IPS DF 19.7 (cell line): ENCODE measurements at regions not wholly inside any gene's neighbourhood (a gene's known extent, or its start where the extent isn't known, plus 50 kb on each side); places are given as distances from the start of the nearest gene placed in this dataset.

ENCODE experiments used
- DNase-seq: peaks from one replicate; pipeline ENCODE4 v3.0.0-alpha.2; 2013; ENCODE audit warnings: low read depth, low spot score

DNA sequence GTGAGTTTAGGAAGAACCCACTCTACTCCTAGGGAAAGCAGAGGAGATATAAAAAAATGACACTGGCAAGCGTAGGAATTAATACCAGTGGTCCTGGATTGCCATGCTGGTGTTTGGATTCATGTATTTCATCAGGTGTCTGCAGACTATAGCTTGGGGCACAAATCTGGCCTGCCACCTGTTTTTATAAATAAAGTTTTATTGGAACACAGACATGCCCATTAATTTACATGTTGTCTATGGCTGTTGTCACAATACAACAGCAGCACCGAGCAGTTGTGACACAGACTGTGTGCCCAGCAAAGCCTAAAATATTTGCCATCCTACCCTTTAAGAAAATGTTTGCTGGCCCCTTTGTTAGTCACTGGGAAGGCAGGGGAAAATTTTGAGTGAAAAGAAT lies 553.2 kb downstream of the VRK1 start:
- no peak for DNase-seq

GRCh38 chr14:97350894-97351731 lies 553.9 kb downstream of the VRK1 start:
- no peak for DNase-seq

DNA sequence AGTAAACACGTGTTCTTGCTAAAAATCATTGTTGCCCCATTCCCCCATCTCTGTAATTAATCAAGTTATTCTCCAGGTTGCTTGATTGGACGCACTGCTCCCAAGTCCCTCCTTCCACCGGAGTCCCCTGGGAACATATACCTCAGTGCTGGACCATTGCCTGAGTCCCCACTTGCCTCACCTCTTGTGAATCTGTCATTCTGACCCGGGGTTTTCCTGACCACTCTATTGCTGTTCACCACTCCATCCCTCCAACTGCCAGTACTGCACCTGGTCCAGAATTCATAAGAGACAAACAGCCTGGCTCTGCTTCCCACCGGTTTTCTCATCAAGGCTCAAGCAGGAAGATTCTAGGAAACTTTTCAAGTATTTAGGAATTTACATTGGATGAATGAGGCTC lies 555.9 kb downstream of the VRK1 start:
- no peak for DNase-seq

- DNase-seq = no peak
These were observed 557.0 kb downstream of the VRK1 start for GRCh38 chr14:97354119-97354722.

DNA sequence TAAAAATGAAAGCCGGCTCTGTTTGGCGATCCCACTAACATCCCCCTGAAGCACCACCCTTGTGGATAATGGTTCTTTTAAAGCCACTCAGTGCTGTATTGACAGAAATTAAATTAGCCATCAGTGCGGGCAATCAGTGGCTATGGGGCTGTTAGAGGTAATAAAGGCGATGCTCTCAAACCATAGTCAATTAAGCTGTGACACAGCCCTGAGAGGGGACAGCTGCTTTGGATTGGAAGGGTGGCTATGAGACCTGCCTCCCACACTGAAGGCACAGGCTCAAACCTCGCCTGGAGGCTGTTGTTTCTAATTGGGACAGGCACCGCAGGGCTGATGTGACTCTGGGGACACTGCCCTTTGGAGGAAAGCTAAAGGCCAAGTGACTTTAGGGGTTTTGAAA lies 562.2 kb downstream of the VRK1 start:
- no peak for DNase-seq

DNA sequence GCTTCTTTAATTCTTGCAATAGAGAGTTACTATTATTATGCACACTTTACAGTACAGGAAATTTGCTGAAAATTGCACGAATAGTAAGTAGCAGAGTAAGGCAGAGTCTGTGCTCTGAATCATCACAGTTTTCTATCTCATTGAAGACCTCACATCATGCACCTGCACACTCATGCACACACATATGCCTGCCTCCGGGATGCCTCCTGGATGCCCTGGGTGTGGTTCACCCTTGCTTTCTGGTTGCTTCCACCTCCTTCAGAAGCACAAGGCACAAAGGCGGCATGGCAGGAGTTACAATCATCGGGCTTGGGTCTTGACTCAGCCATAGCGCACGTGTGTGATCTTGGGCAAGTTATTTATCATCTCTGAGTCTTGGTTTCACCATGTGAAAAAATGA lies 564.0 kb downstream of the VRK1 start:
- DNase-seq = no peak

DNA sequence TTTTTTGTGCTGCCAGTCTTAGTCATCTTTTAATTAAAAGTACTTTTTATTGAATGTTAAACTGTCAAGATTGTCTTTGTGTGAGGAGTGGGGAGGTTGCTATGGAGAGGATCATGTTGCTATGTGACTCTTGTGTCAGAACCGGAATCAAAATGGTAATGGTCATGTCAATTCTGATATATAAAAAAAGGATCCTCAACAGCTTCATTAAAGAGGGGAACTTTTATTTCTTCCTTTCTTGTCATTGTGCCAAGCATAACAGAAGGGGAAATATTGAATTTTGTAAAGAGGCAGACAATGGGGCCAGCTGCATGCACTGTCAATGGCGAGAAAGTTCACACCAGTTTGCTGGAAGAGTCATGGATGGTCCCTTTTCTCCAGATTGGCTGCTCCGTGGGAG lies 564.8 kb downstream of the VRK1 start:
- DNase-seq = no peak

DNA sequence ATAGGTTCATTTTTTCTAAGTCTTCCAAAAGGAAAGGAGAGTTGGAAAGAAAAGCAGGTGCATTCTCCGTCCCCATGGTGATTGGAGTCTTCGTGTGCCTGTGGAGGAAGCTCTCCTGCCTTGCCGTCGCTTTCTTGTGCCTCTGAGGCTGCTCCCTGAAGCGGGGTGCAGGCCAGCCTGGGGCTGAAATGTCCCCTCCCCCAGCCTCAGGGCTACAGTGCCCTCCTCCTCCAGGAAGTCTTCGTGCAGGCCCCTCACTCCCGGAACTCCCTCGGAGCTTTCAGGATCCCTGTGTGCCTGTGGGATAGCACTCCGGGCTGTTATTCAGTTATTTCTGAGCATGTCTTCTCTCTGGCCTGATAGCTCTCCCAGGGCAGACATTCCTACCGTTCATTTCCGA lies 569.2 kb downstream of the VRK1 start:
- peak; percentile 48 for DNase-seq

GRCh38 chr14:97367278-97367677 lies 570.1 kb downstream of the VRK1 start:
- DNase-seq = no peak

GRCh38 chr14:97368049-97368448 lies 570.9 kb downstream of the VRK1 start:
- no peak for DNase-seq

- DNase-seq = no peak
These were observed 571.9 kb downstream of the VRK1 start for GRCh38 chr14:97368900-97369564.

- no peak for DNase-seq
These were observed 572.7 kb downstream of the VRK1 start for GRCh38 chr14:97369901-97370300.

DNA sequence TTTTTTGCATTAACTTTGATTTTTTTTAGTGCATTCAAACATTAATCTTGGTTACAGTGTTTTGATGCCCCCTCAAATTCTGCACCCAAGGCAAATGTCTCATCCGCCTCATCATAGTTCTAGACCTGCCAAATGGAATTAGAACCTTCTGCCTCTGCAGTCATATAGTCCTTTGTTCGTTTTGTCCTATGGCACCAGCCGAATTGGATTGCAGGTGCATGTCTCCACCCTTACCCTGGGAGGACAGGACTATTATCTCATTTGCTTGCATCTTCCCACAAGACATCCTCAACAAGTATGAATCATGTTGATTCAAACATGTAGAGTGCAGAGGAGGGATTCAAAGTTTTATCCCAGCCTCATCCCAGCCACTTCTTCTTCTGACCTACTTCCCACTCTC lies 579.1 kb downstream of the VRK1 start:
- DNase-seq = no peak

- DNase-seq = no peak
These were observed 580.4 kb downstream of the VRK1 start for GRCh38 chr14:97377550-97377949.

DNA sequence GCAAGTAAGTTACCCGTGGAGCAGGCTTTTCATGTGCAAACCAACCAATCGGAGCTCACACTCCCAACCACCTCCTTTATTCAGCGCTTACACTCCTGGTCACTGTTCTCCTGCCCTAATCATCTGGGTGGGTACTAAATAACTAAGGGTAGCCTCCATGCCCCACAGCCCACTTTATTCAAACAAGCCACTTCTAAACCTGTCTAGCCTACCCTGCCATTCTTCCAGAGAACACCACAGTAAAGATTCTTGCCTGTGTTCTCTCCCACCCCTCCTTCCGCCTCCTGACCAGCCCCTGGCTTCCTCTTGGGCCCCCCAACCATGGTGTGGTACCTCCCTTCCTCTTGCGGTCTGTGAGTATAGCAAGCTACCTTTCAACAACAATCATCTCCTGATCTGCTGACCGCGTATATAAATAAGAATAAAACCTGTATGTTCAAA lies 581.9 kb downstream of the VRK1 start:
- no peak for DNase-seq

- no peak for DNase-seq
These were observed 583.4 kb downstream of the VRK1 start for GRCh38 chr14:97380539-97380941.

- no peak for DNase-seq
These were observed 584.1 kb downstream of the VRK1 start for GRCh38 chr14:97381309-97381708.

- no peak for DNase-seq
These were observed 585.5 kb downstream of the VRK1 start for GRCh38 chr14:97382616-97383226.

DNA sequence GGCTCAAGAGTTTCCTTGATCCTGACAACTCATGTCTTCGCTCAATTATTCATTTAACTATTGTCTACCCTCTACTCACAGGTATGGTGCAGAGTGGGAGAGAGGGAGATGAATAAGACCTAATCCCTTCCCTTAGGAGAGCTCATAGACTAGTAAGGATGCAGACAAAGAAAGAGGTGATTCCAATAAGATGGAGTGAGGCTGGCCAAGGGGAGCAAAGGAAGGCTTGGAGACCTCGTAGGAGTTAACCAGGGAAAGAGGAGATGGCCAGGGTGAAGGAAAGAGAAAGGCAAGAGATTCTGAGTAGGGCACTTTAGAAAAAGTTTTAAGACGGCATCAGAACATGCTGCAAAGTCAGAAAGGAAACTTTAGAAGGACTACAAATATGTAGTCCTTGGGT lies 588.5 kb downstream of the VRK1 start:
- no peak for DNase-seq

GRCh38 chr14:97387252-97387874 lies 590.2 kb downstream of the VRK1 start:
- DNase-seq = no peak

DNA sequence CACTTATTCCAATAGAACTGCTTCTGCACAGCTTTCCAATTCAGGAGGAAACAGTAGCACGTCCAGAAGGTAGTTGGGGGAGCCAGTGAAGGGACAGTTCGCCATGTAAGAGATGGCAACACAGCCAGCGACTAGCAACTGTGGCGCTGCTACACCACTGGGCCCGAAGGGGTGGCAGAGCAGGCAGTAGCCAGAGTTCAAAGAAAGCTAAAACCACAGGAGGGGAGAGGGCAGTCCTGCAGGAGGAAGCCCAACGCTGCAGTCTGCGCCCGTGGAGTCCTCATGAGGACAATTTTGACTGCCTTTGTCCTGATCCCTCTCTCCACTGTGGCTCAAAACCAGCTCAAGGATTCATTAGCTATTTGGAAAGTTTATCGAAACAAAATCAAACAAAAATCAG lies 591.2 kb downstream of the VRK1 start:
- no peak for DNase-seq
